ENCODE measurements at regions not wholly inside any gene's neighbourhood (a gene's known extent, or its start where the extent isn't known, plus 50 kb on each side); places are given as distances from the start of the nearest gene placed in this dataset.
"Not testable (repeated sequence)": the region's sequence is repeated elsewhere in the genome, so short reads cannot be mapped to it uniquely, and the experiment has no call there.

GRCh38 chr6:57915300-57915699 is 597.9 kb downstream of the PRIM2 start:
- ATAC-seq (replicated peaks); H3K4me3 Mint-ChIP-seq; H3K4me1 Mint-ChIP-seq; H3K9me3 Mint-ChIP-seq; H3K27me3 Mint-ChIP-seq; H3K27ac Mint-ChIP-seq: not testable (repeated sequence)
- peaks cover 15% of the 10 kb centered on the region for H3K36me3 Mint-ChIP-seq (ENCODE audit: low read depth)

GRCh38 chr6:57942966-57943365 is 625.5 kb downstream of the PRIM2 start:
- not testable (repeated sequence) for H3K9me3 Mint-ChIP-seq; ATAC-seq (replicated peaks); H3K27ac Mint-ChIP-seq; H3K4me1 Mint-ChIP-seq; H3K4me3 Mint-ChIP-seq; H3K27me3 Mint-ChIP-seq
- H3K36me3 Mint-ChIP-seq (ENCODE audit: low read depth), result peaks cover 15% of the 10 kb centered on the region

- H3K4me3 Mint-ChIP-seq; H3K4me1 Mint-ChIP-seq; H3K9me3 Mint-ChIP-seq; H3K27ac Mint-ChIP-seq; ATAC-seq (replicated peaks); H3K27me3 Mint-ChIP-seq: not testable (repeated sequence)
- peaks cover 42% of the 10 kb centered on the region for H3K36me3 Mint-ChIP-seq (ENCODE audit: low read depth)
Measured at GRCh38 chr6:57946084-57946768, 628.8 kb downstream of the PRIM2 start.

DNA sequence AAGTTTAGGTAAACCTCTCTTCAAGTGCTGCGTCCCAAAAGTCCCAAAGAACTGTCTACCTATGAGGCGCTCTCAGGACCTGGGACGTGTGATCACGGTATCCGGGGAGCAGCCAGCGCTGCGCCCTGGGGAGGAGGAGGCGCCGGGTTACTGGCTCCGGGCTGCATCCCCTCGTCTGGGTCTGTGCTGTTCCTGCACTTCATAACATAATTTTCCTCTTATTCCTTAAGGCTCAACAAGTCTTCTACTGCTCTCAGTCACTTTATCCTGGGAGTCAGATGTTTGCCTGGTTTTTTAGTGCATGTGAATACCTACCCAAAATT is 629.3 kb downstream of the PRIM2 start:
- not testable (repeated sequence) for ATAC-seq (replicated peaks); H3K9me3 Mint-ChIP-seq; H3K4me3 Mint-ChIP-seq; H3K4me1 Mint-ChIP-seq; H3K27me3 Mint-ChIP-seq; H3K27ac Mint-ChIP-seq
- peaks cover 42% of the 10 kb centered on the region for H3K36me3 Mint-ChIP-seq (ENCODE audit: low read depth)

DNA sequence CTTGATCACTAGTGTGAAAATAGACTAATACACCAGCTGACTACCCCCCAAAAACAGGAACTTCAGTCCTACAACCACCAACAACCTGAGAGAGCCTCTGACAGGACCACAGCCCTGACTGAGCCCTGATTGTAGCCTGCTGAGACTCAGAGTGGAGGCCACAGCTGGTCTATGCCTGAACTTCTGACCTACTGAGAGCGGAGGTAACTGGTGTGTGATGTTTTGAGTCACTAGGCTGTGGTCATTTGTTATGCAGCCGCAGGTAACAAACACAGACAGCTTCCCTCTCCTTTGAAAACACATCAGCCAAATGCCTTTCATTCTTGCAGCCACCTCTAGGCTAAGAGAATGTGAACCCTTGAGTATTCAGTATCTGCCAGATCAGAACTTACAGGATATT is 631.1 kb downstream of the PRIM2 start:
- H3K27me3 Mint-ChIP-seq; H3K4me1 Mint-ChIP-seq; ATAC-seq (replicated peaks); H3K9me3 Mint-ChIP-seq; H3K4me3 Mint-ChIP-seq: not testable (repeated sequence)
- peaks cover 49% of the 10 kb centered on the region for H3K36me3 Mint-ChIP-seq (ENCODE audit: low read depth)
- H3K27ac Mint-ChIP-seq, result peak overlapping the region; percentile 52

DNA sequence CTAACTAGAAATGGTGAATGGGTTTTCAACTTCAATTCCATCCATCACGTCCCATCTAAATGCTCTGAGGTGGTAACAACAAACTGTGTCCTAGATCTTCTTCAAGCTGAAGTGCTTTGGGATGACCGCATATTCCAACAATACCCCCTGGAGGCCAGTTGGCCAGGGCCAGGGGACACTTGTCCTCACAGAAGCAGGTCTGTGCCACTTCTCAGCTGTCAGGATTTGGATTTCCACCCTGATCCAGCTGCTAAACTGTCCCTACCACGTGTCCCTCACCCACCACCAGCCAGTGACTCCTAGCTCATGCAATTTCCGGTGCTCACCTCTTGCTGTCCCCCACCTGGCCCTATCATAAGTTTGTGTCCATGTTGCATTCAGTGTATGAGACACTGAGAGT is 633.0 kb downstream of the PRIM2 start:
- H3K36me3 Mint-ChIP-seq (ENCODE audit: low read depth), result peaks cover 62% of the 10 kb centered on the region
- not testable (repeated sequence) for H3K27me3 Mint-ChIP-seq; H3K27ac Mint-ChIP-seq; H3K4me1 Mint-ChIP-seq; H3K9me3 Mint-ChIP-seq; H3K4me3 Mint-ChIP-seq; ATAC-seq (replicated peaks)

DNA sequence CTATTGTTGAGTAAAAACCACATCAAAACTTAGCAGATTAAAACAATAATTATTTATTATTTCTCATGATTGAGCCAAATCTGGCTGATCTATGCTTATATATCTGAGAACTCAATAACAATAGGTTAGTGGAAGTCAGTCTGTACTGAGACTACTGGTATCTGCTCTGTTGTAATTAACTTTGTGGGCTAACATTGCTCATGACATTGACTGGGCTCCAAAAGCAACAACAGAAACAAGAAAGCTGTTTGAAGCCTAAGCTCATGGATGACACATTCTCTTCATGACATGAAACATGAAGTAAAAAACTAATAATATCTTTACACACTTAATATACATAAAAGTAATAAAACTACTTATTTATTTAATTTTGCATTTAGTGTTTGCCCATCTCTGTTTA is 649.3 kb downstream of the PRIM2 start:
- not testable (repeated sequence) for H3K9me3 Mint-ChIP-seq; H3K27ac Mint-ChIP-seq; H3K36me3 Mint-ChIP-seq (ENCODE audit: low read depth); ATAC-seq (replicated peaks); H3K4me3 Mint-ChIP-seq; H3K4me1 Mint-ChIP-seq
- H3K27me3 Mint-ChIP-seq, result peaks cover 10% of the 10 kb centered on the region

DNA sequence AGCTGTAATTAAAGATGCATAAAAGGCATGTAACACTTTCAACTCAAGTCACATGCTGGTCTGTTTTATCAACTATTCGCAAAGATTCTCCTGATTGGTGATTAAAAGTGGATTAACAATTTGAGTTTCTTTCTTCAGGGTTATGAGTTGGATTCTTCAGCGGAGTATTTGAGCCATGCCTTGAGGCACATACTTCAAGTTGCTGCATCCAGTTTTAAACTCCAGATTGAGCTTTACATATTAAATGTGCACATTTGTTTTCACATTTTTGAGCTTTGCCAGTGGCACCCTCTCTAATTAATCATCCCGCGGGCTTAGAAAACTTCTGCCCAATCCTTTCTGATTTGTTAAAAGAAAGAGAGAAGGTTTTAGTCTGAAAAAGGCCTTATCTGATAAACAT is 654.5 kb downstream of the PRIM2 start:
- H3K27ac Mint-ChIP-seq; H3K36me3 Mint-ChIP-seq (ENCODE audit: low read depth); H3K4me3 Mint-ChIP-seq; H3K9me3 Mint-ChIP-seq; H3K4me1 Mint-ChIP-seq; ATAC-seq (replicated peaks): not testable (repeated sequence)
- H3K27me3 Mint-ChIP-seq, result peaks cover 15% of the 10 kb centered on the region

DNA sequence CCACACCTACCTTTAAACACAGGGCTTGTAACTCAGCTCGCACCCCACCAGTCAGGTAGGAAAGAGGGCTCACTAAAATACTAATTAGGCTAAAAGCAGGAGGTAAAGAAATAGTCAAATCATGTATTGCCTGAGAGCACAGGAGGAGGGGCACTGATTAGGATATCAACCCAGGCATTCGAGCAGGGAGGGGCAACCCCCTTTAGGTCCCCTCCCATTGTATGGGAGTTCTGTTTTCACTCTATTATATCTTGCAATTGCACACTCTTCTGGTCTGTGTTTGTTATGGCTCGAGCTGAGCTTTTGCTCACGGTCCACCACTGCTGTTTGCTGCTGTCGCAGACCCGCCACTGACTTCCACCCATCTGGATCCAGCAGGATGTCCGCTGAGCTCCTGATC is 657.2 kb downstream of the PRIM2 start:
- peaks cover 20% of the 10 kb centered on the region for H3K27me3 Mint-ChIP-seq

DNA sequence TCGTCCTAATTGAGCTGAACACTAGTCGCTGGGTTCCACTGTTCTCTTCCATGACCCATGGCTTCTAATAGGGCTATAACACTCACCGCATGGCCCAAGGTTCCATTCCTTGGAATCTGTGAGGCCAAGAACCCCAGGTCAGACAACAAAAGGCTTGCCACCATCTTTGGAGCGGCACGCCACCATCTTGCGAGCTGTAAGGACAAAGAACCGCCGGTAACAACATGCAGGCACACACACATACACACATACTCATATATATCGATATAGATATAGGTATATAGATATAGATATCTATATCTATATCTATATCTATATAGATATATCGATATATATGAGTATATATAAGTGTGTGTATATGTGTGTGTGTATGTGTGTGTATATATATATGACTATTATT is 657.7 kb downstream of the PRIM2 start:
- not testable (repeated sequence) for ATAC-seq (replicated peaks); H3K9me3 Mint-ChIP-seq; H3K4me3 Mint-ChIP-seq; H3K4me1 Mint-ChIP-seq; H3K27ac Mint-ChIP-seq; H3K36me3 Mint-ChIP-seq (ENCODE audit: low read depth)
- peaks cover 19% of the 10 kb centered on the region for H3K27me3 Mint-ChIP-seq

More for the DNA sequence above, 657.2 kb downstream of the PRIM2 start:
- Mint-ChIP-seq H3K27ac (no peak overlapping the region), H3K4me1 (no peaks in the 10 kb centered on the region), H3K36me3 (ENCODE audit: low read depth) (no peaks in the 10 kb centered on the region), H3K9me3 (no peaks in the 10 kb centered on the region), H3K4me3 (no peak overlapping the region)
- no peak for ATAC-seq (replicated peaks)

DNA sequence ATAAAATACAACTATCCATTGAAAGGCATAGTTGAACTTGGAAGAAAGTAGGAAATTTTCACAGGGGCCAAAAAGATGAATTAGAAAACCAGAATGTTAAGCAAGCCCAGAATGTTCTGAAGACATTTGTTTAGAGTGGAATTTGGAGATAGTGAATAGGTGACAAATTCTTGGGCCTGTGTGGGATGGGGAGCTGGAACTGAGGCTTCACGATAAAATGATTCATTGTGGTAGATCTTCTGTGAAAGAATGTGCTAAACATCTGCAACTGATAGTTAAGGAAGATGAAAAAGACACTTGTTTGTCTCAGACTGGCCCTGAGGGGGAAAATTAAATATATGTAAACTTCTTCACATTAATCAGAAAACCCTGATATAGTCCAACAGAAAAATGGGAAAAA is 658.9 kb downstream of the PRIM2 start:
- H3K4me3 Mint-ChIP-seq; ATAC-seq (replicated peaks); H3K36me3 Mint-ChIP-seq (ENCODE audit: low read depth); H3K9me3 Mint-ChIP-seq; H3K4me1 Mint-ChIP-seq; H3K27ac Mint-ChIP-seq: not testable (repeated sequence)
- peaks cover 19% of the 10 kb centered on the region for H3K27me3 Mint-ChIP-seq

- H3K4me1 Mint-ChIP-seq; H3K4me3 Mint-ChIP-seq; H3K9me3 Mint-ChIP-seq; H3K36me3 Mint-ChIP-seq (ENCODE audit: low read depth); H3K27ac Mint-ChIP-seq; ATAC-seq (replicated peaks): not testable (repeated sequence)
- peaks cover 16% of the 10 kb centered on the region for H3K27me3 Mint-ChIP-seq
Measured at GRCh38 chr6:57983603-57984002, 666.2 kb downstream of the PRIM2 start.

DNA sequence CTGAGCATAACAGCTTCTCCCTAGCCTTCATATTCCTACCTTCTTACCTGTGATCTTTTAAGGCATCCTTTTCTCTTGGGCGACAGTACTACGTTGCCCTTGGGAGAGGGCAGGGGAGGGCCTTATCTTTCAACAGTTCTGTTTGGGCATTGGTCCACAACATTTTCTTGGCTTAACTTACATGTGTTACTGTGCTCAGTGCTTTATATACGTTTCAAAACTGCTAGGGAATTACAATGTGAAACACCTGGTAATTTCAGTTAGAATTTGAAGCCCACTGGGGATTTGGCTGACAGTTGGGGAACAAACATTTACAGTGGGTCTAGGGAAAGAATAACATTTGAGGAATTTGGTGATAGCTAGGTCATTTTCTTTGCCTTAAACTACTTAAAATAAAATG is 667.1 kb downstream of the PRIM2 start:
- peaks cover 16% of the 10 kb centered on the region for H3K27me3 Mint-ChIP-seq
- not testable (repeated sequence) for ATAC-seq (replicated peaks); H3K9me3 Mint-ChIP-seq; H3K4me3 Mint-ChIP-seq; H3K36me3 Mint-ChIP-seq (ENCODE audit: low read depth); H3K27ac Mint-ChIP-seq; H3K4me1 Mint-ChIP-seq

DNA sequence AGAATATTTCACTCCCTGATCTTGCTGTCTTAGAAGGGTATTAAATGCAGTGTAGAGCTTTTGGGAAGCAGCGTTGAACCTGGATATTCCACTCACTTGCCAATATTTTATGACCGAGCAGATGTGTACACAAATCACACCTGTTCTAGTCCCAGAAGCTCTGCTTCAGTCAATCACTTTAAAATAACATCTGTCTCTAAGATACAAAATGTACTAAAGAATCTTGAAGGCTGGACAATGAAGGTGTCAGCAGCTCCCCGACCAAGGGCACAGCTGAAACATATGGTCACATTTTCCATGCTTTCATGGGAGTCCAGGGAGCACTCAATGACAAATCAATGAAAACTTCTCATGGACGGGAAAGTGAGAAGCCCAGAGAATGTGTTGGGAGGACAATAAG is 668.3 kb downstream of the PRIM2 start:
- ATAC-seq (replicated peaks); H3K9me3 Mint-ChIP-seq; H3K27ac Mint-ChIP-seq; H3K4me1 Mint-ChIP-seq; H3K4me3 Mint-ChIP-seq; H3K36me3 Mint-ChIP-seq (ENCODE audit: low read depth): not testable (repeated sequence)
- H3K27me3 Mint-ChIP-seq, result peaks cover 16% of the 10 kb centered on the region

- not testable (repeated sequence) for H3K36me3 Mint-ChIP-seq (ENCODE audit: low read depth)
Measured at GRCh38 chr6:57986584-57986983, 669.2 kb downstream of the PRIM2 start.

DNA sequence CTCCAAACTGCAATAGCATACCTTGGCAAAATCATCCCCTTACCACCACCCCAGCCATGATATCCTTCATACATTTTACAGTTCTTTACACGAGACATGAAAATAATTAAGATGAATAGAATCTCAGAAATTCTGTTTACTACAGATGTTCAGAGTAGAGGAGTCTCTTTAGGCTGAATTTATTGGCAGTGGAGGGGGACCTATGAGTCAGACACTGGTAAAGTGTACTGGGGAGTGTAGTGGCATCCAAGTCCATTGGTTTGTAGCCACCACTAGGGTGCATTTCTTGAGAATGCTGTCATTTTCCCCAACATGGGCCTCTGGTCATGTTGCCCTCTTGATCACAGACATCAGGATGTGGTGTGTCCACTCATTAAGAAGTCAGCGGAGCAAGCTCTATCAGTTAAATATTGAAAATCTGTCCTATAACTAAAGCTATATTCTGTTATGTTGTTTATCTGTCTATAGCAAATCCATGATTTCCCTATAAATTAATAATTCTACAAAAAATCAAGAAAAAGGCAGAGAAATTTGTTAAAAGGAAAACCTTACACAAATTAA is 672.2 kb downstream of the PRIM2 start:
- not testable (repeated sequence) for H3K4me3 Mint-ChIP-seq; H3K9me3 Mint-ChIP-seq; H3K36me3 Mint-ChIP-seq (ENCODE audit: low read depth); H3K27me3 Mint-ChIP-seq; ATAC-seq (replicated peaks); H3K27ac Mint-ChIP-seq; H3K4me1 Mint-ChIP-seq

More at GRCh38 chr6:57986584-57986983, 669.2 kb downstream of the PRIM2 start:
- not testable (repeated sequence) for H3K4me1 Mint-ChIP-seq, H3K9me3 Mint-ChIP-seq, H3K4me3 Mint-ChIP-seq, H3K27ac Mint-ChIP-seq
- peak; percentile 51 for ATAC-seq (replicated peaks)
- H3K27me3 Mint-ChIP-seq, result peaks cover 17% of the 10 kb centered on the region

Data from activated T-helper 17 cell treated with anti-CD3 and anti-CD28 coated beads, Interleukin-2, amount 50 U/mL, for 72 hours (primary cell).